ENCODE measurements at regions not wholly inside any gene's neighbourhood (a gene's known extent, or its start where the extent isn't known, plus 50 kb on each side); places are given as distances from the start of the nearest gene placed in this dataset.

DNA sequence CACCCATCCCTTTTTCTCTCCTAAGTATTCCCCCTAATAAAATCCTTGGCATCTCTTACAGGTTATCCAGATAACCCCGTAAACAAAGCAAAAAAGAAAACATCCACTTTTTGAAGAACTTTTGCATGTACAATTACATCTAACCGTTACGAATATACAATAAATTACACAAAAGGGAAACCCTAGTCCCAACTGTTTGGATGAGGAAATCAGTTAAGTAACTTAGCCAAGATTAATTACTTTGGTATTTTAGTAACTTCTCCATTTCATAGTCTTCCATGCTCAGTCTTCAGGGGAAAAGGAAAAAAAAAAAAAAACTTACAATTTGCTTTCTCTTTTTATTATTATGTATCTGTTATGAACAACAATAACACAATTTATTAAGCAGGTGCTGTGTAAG, 212.9 kb downstream of the ACTL7B start:
- no peak for DNase-seq

- DNase-seq, result no peak
Observed at GRCh38 chr9:108640230-108640629, 215.6 kb downstream of the ACTL7B start.

- DNase-seq, result no peak
Observed at GRCh38 chr9:108639696-108640095, 216.1 kb downstream of the ACTL7B start.

- no peak for DNase-seq
Observed at GRCh38 chr9:108639091-108639490, 216.7 kb downstream of the ACTL7B start.

GRCh38 chr9:108637340-108637739, 218.4 kb downstream of the ACTL7B start:
- no peak for DNase-seq

DNA sequence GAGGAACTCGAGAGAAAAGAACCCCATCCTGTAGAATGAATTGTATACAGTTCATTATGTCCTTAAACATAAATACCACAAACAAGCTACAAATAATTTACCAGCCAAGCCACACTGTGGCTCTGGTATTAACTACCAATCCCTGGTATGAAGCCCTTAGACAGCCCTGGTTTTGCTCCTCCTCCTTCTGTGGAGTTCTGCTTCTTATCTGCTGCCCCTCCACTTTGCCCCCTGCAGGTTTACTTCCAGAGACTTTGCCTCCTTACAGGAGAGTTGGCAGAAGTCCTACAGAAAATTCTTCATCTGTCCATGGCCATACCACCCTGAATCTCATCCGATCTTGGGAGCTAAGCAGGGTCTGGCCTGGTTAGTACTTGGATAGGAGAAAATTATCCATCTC, 219.8 kb downstream of the ACTL7B start:
- no peak for DNase-seq

DNA sequence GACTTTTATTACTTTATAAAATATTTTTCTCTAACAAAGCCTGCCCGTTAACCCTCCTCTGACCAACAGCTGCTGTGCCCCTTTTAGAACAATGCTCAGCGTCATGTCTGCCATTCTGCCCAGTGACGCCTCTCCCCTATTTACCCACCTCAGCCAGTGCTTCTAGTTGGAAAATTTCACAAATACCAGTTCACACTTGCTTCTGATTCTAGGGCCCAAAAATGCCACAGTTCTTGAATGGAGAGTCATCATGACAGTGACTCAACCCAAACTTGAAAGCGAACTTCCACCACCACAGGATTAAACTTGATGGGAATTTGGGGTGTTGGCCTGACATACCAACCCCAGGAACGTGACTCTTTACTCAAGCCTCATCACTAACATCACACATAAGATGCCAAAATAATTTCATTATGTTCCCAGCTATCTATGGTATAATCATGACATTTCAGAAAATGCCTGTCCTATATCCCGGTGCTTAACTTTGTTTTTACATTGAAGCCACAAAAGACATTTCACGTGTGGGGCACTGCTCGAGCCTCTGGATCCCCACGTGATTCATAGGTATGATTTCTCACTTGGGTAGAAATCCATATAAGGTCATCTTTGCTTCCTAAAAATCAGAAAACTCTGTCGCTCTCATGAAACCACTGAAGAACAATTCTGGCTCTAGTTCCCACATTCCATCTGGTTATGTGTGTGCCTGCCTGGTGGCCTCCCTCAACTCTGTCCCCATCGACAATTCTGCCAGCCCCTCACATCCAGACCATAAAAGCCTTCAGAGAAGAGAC, 220.9 kb downstream of the ACTL7B start:
- no peak for DNase-seq

DNA sequence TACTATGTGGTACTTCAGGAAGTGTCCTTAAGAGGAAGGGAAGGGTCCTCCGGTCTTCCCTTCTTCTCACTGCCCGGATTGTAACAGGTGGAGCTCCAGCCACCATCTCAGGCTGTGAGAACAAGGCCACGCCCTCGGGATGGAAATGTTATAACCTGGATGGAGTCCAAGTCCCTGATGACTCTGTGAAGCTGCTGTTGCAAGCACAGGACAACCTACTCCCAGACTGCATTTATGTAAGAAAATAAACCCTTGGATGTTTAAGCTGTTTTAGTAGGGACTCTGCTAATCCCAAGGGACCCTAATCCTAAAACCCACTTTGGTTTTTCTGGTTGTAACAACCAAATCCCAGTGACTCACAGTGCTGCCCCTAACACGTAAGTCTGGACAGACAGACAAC, 221.6 kb downstream of the ACTL7B start:
- peak; percentile 48 for DNase-seq

- DNase-seq, result no peak
Observed at GRCh38 chr9:108631496-108632285, 224.1 kb downstream of the ACTL7B start.

- DNase-seq, result no peak
Observed at GRCh38 chr9:108628316-108628715, 227.5 kb downstream of the ACTL7B start.

GRCh38 chr9:108626743-108627142, 229.0 kb downstream of the ACTL7B start:
- no peak for DNase-seq

GRCh38 chr9:108621991-108622855, 233.6 kb downstream of the ACTL7B start:
- no peak for DNase-seq

GRCh38 chr9:108620767-108621166, 235.0 kb downstream of the ACTL7B start:
- DNase-seq, result no peak

GRCh38 chr9:108618906-108619550, 236.8 kb downstream of the ACTL7B start:
- DNase-seq, result no peak

GRCh38 chr9:108617676-108618075, 238.1 kb downstream of the ACTL7B start:
- no peak for DNase-seq

DNA sequence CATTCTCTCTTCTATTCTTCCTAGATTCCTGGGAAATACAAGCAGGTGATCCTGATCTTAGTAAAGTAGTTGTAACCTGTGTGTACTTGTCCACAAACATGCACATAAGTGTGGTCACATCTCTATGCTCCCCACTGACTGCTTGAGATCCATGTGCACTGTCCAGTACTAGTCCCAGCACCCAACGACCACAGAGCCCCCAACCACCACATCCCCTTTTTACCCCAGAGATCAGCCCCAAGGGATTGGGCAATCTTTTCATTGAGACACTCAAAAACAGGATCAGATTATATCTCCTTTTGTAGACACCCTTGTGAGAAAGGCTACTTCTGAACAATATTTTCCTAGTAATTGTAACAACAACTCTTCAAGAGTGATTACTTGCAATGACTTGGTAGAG, 240.6 kb downstream of the ACTL7B start:
- DNase-seq, result no peak

DNA sequence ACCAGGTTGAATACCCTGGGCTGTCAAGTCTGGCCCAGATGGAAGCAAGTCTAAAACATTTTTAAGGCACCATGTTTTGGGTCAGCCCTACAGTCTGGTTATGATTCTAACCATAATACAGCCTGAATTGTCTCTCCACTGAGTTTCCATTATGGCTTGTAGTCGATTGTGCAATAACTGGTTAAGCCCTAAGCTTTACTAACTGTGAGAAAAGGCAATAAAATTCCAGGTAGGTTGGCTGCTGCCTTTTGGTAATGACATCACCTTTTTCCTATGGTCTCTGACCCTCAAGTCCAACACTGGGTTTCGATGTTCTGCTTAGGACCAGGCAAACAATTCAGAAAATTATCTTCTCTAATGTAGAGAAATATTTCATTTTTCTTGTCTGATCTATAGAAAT, 243.3 kb downstream of the ACTL7B start:
- no peak for DNase-seq

GRCh38 chr9:108609897-108610253, 245.9 kb downstream of the ACTL7B start:
- no peak for DNase-seq

GRCh38 chr9:108609227-108609896, 246.4 kb downstream of the ACTL7B start:
- DNase-seq, result no peak

DNA sequence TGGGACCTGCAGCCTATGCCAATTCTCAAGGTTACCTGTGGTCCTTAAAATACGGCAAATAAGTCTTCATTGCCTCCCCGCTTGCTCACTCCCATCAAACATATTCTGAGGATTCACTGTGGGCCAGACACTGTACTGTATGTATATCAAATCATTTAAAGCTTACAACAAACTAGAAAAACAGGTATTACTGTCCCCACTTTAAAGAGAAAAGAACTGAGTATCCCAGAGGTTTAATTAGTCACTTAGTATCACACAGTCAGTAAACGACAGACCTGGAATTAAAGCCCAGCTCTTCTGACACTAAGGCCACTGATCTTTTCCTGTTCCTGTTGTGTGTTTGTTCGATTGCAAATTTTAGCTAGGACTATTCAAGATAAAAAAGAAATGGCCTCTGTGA, 248.2 kb downstream of the ACTL7B start:
- DNase-seq, result no peak

DNA sequence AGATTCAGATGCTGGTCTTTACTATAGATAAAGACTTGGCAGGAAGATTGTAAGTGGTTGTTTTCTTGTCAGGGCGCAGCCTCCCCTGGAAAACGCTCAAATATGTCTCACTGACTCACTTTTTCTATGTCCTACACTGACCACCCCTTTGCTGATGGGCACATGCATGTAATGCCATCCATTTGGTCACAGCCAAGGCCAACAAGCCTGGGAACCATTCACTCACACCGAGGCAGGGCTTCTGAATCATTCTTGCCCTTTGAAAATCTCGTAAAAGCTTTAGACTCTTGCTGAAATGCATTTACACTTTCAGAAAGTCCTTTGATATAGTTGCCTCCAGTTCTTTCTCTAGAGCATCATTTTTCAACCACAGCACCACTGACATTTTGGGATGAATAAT, 249.4 kb downstream of the ACTL7B start:
- no peak for DNase-seq

DNA sequence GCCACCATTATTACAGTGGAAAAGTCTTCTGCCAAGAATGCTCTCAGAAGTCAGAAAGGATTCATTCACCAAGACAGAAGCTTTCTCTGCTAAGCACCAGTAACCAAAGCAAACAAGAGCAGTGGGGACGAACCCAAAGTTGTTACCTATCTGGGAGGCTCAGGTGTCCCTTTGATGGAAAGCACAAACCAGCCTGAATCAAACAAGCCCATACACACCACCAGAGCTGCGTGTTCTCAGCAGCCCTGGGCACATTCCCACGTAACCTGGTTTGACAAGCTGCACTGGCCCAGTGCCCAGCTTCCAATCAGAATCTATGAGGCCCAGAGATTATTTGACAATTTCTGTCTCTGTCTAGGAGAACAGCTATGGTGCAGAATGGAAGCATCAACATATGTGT, 252.6 kb downstream of the ACTL7B start:
- DNase-seq, result no peak

Data from NCI-H748 treated with DMSO at 0.1 percent for 48 hours (cell line).